ENCODE measurements at regions not wholly inside any gene's neighbourhood (a gene's known extent, or its start where the extent isn't known, plus 50 kb on each side); places are given as distances from the start of the nearest gene placed in this dataset.
"Not testable (repeated sequence)": the region's sequence is repeated elsewhere in the genome, so short reads cannot be mapped to it uniquely, and the experiment has no call there.

- no peak for DNase-seq
Observed at GRCh38 chr5:112472614-112473013, 53.5 kb upstream of the EPB41L4A start.

- no peak for DNase-seq
Observed at GRCh38 chr5:112473989-112474388, 54.9 kb upstream of the EPB41L4A start.

- DNase-seq = peak in 5 of 51 donors; percentile 1 to 58 (median 22)
Observed at GRCh38 chr5:112475747-112476365, 56.8 kb upstream of the EPB41L4A start.

GRCh38 chr5:112479418-112479817 lies 60.3 kb upstream of the EPB41L4A start:
- DNase-seq = peak in 1 of 51 donors; percentile 3

- no peak for DNase-seq
Observed at GRCh38 chr5:112480501-112480900, 61.4 kb upstream of the EPB41L4A start.

- no peak for DNase-seq
Observed at GRCh38 chr5:112483704-112484103, 64.6 kb upstream of the EPB41L4A start.

- DNase-seq = no peak
Observed at GRCh38 chr5:112485934-112486355, 66.9 kb upstream of the EPB41L4A start.

- no peak for DNase-seq
Observed at GRCh38 chr5:112491257-112491656, 72.2 kb upstream of the EPB41L4A start.

GRCh38 chr5:112492291-112492690 lies 73.2 kb upstream of the EPB41L4A start:
- DNase-seq = peak in 32 of 51 donors; percentile 0 to 72 (median 28)

GRCh38 chr5:112503749-112504501 lies 84.8 kb upstream of the EPB41L4A start:
- not testable (repeated sequence) for DNase-seq

- not testable (repeated sequence) for DNase-seq
Observed at GRCh38 chr5:112509097-112509496, 90.0 kb upstream of the EPB41L4A start.

GRCh38 chr5:112511920-112512319 lies 92.8 kb upstream of the EPB41L4A start:
- DNase-seq = no peak

- no peak for DNase-seq
Observed at GRCh38 chr5:112512901-112513300, 93.8 kb upstream of the EPB41L4A start.

GRCh38 chr5:112514111-112514510 lies 95.0 kb upstream of the EPB41L4A start:
- DNase-seq = no peak

- DNase-seq = not testable (repeated sequence)
Observed at GRCh38 chr5:112520474-112520873, 101.4 kb upstream of the EPB41L4A start.

- DNase-seq = not testable (repeated sequence)
Observed at GRCh38 chr5:112522891-112523673, 104.0 kb upstream of the EPB41L4A start.

GRCh38 chr5:112523674-112524263 lies 104.7 kb upstream of the EPB41L4A start:
- DNase-seq = not testable (repeated sequence)

GRCh38 chr5:112525217-112525616 lies 106.1 kb upstream of the EPB41L4A start:
- DNase-seq = no peak

- no peak for DNase-seq
Observed at GRCh38 chr5:112528928-112529327, 109.9 kb upstream of the EPB41L4A start.

- DNase-seq = peak in 1 of 51 donors; percentile 4
Observed at GRCh38 chr5:112529525-112529924, 110.4 kb upstream of the EPB41L4A start.

- DNase-seq = no peak
Observed at GRCh38 chr5:112532654-112533360, 113.7 kb upstream of the EPB41L4A start.

All from hypothalamus (tissue), 51 donors.